ENCODE measurements at regions not wholly inside any gene's neighbourhood (a gene's known extent, or its start where the extent isn't known, plus 50 kb on each side); places are given as distances from the start of the nearest gene placed in this dataset.
"Not testable (repeated sequence)": the region's sequence is repeated elsewhere in the genome, so short reads cannot be mapped to it uniquely, and the experiment has no call there.

DNA sequence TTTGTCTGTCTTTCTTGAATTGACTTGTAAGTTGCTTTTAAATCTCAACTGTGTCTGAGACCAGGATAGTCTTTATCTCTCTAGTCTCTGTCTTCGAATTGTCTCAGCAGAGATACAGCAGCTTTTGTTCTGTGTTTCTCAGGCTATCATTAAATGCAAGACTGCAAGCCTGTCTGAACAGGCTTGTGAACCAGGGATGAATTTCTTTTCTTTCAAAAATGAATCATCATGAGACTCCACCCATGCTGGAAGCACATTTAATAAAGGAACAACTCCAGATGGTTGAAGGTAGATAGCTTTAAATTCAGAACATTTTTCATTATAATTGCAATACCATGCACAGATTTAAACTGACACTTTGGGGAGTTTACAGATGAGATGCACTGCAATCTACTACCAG lies 155.9 kb downstream of the SEC23IP start:
- Histone ChIP-seq H3K4me2 (no peak overlapping the region), H3K4me3 (IDR thresholded peaks at IDR 0.05; ENCODE audit: insufficient read depth, low read depth, low read length) (no peak overlapping the region), H4K20me1 (ENCODE audit: insufficient read depth) (no peaks in the 10 kb centered on the region), H3K27ac (no peak overlapping the region), H3K9ac (no peak overlapping the region), H3K4me1 (ENCODE audit: low read depth, poor library complexity, severe bottlenecking) (no peaks in the 10 kb centered on the region), H3K36me3 (ENCODE audit: insufficient read depth) (no peaks in the 10 kb centered on the region), H2AFZ (ENCODE audit: low read depth) (no peak overlapping the region), H3K27me3 (ENCODE audit: insufficient read depth, low read depth) (no peaks in the 10 kb centered on the region), H3K79me2 (ENCODE audit: insufficient read depth, low read depth) (no peaks in the 10 kb centered on the region)
- TF ChIP-seq, protein P1, sequence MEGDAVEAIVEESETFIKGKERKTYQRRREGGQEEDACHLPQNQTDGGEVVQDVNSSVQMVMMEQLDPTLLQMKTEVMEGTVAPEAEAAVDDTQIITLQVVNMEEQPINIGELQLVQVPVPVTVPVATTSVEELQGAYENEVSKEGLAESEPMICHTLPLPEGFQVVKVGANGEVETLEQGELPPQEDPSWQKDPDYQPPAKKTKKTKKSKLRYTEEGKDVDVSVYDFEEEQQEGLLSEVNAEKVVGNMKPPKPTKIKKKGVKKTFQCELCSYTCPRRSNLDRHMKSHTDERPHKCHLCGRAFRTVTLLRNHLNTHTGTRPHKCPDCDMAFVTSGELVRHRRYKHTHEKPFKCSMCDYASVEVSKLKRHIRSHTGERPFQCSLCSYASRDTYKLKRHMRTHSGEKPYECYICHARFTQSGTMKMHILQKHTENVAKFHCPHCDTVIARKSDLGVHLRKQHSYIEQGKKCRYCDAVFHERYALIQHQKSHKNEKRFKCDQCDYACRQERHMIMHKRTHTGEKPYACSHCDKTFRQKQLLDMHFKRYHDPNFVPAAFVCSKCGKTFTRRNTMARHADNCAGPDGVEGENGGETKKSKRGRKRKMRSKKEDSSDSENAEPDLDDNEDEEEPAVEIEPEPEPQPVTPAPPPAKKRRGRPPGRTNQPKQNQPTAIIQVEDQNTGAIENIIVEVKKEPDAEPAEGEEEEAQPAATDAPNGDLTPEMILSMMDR (conservative IDR thresholded peaks at IDR 0.05; ENCODE audit: low read depth, low read length): no peak

DNA sequence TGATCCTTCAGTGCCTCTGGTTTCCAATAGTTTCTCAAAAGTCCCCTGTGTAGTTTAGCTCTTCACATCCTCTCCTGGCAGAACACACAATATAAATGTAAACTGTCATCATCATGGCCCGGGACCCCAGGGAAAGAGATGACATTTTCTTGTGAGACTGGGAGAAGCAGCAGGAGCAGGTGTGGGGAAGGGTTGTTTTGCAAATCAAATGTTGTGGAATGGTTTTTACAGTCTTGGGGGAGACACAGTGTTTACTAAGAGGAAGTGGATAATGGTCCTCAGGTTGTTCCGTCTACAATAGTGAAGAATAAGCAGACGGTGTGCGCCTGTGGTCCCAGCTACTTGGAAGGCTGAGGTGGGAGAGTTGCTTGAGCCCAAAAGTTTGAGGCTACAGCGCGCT lies 159.1 kb downstream of the SEC23IP start:
- H3K4me1 ChIP-seq (ENCODE audit: low read depth, poor library complexity, severe bottlenecking): no peaks in the 10 kb centered on the region
- no peak overlapping the region for H3K27ac ChIP-seq
- no peak overlapping the region for H3K4me3 ChIP-seq (IDR thresholded peaks at IDR 0.05; ENCODE audit: insufficient read depth, low read depth, low read length)

DNA sequence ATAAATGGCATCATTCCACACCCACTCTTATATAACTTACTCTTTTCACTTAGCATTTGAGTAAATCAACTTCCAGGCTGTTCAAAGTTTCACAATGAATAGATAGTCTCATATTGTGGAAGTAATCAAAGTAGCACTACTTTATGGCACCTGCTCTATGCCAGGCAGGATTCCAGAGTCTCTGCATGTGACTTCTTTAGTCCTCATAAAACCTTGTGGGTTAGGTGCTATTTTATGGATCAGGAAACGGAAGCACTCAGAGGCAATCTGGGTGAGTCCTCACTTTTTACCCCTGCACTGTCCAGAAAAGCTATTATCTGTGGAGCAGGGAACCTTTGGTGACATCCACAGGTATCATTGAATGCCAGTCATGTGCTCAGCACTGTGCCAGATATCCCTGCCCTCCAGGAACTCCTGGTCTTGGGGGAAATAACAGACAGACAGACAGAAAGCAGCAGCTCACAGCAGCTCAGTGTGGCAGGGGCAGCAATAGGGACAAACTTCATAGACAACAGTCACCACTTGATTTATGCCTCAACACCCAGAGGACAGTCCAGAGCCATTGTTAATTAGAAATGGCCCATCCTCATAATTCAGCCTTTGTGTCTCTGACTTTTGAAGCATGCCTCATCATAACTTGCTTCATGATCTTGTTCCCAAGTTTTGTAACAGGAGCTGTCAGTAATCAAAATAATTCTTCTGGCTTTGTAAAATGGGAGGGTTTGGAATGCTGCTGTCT lies 160.6 kb downstream of the SEC23IP start:
- Histone ChIP-seq H3K27me3 (ENCODE audit: insufficient read depth, low read depth) (no peaks in the 10 kb centered on the region), H3K36me3 (ENCODE audit: insufficient read depth) (no peaks in the 10 kb centered on the region), H3K4me2 (no peak overlapping the region), H3K9ac (no peak overlapping the region), H3K4me1 (ENCODE audit: low read depth, poor library complexity, severe bottlenecking) (no peaks in the 10 kb centered on the region), H3K79me2 (ENCODE audit: insufficient read depth, low read depth) (no peaks in the 10 kb centered on the region), H2AFZ (ENCODE audit: low read depth) (no peak overlapping the region), H4K20me1 (ENCODE audit: insufficient read depth) (no peaks in the 10 kb centered on the region), H3K4me3 (IDR thresholded peaks at IDR 0.05; ENCODE audit: insufficient read depth, low read depth, low read length) (no peak overlapping the region), H3K27ac (no peak overlapping the region)
- TF ChIP-seq, protein P1 (conservative IDR thresholded peaks at IDR 0.05; ENCODE audit: low read depth, low read length): no peak

More for the DNA sequence above, 159.1 kb downstream of the SEC23IP start:
- Histone ChIP-seq H3K9ac (no peak overlapping the region), H3K4me2 (no peak overlapping the region), H2AFZ (ENCODE audit: low read depth) (no peak overlapping the region), H3K36me3 (ENCODE audit: insufficient read depth) (no peaks in the 10 kb centered on the region), H3K27me3 (ENCODE audit: insufficient read depth, low read depth) (no peaks in the 10 kb centered on the region), H3K79me2 (ENCODE audit: insufficient read depth, low read depth) (no peaks in the 10 kb centered on the region), H4K20me1 (ENCODE audit: insufficient read depth) (no peaks in the 10 kb centered on the region)
- TF ChIP-seq, protein P1 (conservative IDR thresholded peaks at IDR 0.05; ENCODE audit: low read depth, low read length): no peak

DNA sequence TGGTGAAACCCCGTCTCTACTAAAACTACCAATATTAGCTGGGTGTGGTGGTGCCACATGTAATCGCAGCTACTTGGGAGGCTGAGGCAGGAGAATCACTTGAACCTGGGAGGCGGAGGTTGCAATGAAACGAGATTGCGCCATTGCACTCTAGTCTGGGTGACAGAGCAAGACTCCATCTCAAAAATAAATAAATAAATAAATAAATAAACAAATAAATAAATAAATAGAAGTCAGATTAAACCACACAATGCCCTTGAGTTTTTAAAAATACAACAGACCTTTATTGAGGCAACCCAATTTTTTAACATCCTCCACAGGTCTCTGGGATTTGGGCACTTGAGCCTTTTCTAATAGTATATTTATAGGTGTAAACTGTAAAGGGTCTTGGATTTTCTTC lies 167.3 kb downstream of the SEC23IP start:
- not testable (repeated sequence) for H4K20me1 ChIP-seq (ENCODE audit: insufficient read depth); H3K79me2 ChIP-seq (ENCODE audit: insufficient read depth, low read depth); H3K36me3 ChIP-seq (ENCODE audit: insufficient read depth); H3K4me2 ChIP-seq; H3K27ac ChIP-seq; H3K27me3 ChIP-seq (ENCODE audit: insufficient read depth, low read depth); H2AFZ ChIP-seq (ENCODE audit: low read depth); H3K4me1 ChIP-seq (ENCODE audit: low read depth, poor library complexity, severe bottlenecking); H3K4me3 ChIP-seq (IDR thresholded peaks at IDR 0.05; ENCODE audit: insufficient read depth, low read depth, low read length); H3K9ac ChIP-seq

DNA sequence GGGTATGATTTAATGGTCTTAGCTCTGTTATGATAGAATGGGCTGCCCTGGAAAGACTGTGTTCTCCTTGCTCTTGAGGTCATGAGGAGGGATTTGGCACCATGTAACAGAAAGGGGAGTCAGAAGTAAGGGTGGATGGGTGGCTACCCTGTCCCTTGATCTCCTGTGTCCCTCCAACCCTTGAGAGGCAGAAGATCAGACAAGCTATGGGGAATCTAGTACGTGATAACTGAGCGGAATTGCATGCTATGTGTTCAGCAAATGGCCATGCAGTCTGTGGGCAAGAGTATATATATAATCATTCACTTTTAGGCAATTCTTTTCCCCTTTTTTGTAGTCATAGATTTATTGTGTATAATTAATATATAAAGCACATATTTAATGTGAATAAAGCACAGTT lies 174.9 kb downstream of the SEC23IP start:
- Histone ChIP-seq H2AFZ (ENCODE audit: low read depth) (no peak overlapping the region), H3K27ac (no peak overlapping the region), H3K27me3 (ENCODE audit: insufficient read depth, low read depth) (no peaks in the 10 kb centered on the region), H3K9ac (no peak overlapping the region), H3K36me3 (ENCODE audit: insufficient read depth) (no peaks in the 10 kb centered on the region), H3K4me1 (ENCODE audit: low read depth, poor library complexity, severe bottlenecking) (no peaks in the 10 kb centered on the region), H3K4me2 (no peak overlapping the region), H3K79me2 (ENCODE audit: insufficient read depth, low read depth) (no peaks in the 10 kb centered on the region), H3K4me3 (IDR thresholded peaks at IDR 0.05; ENCODE audit: insufficient read depth, low read depth, low read length) (no peak overlapping the region), H4K20me1 (ENCODE audit: insufficient read depth) (no peaks in the 10 kb centered on the region)
- TF ChIP-seq, protein P1 (conservative IDR thresholded peaks at IDR 0.05; ENCODE audit: low read depth, low read length): no peak
